ENCODE measurements at regions not wholly inside any gene's neighbourhood (a gene's known extent, or its start where the extent isn't known, plus 50 kb on each side); places are given as distances from the start of the nearest gene placed in this dataset.

GRCh38 chr4:1559896-1560650 is 124.0 kb downstream of the FAM53A start:
- DNase-seq (ENCODE audit: low read depth, low spot score): peak; percentile 70
- in situ Hi-C loops (cut with HindIII; ENCODE audit: low sequenced_read_pairs): no loop called here
- H3K4me3 ChIP-seq (ENCODE audit: low read depth, low read length): no peak overlapping the region
- TF ChIP-seq CTCF (IDR thresholded peaks at IDR 0.05; ENCODE audit: low read depth, low read length): no peak

GRCh38 chr4:1558205-1558604 is 125.9 kb downstream of the FAM53A start:
- TF ChIP-seq CTCF (IDR thresholded peaks at IDR 0.05; ENCODE audit: low read depth, low read length): no peak
- in situ Hi-C loops (cut with HindIII; ENCODE audit: low sequenced_read_pairs): no loop called here
- DNase-seq (ENCODE audit: low read depth, low spot score): no peak
- no peak overlapping the region for H3K4me3 ChIP-seq (ENCODE audit: low read depth, low read length)

GRCh38 chr4:1557221-1557597 is 126.9 kb downstream of the FAM53A start:
- H3K4me3 ChIP-seq (ENCODE audit: low read depth, low read length): no peak overlapping the region
- TF ChIP-seq CTCF (IDR thresholded peaks at IDR 0.05; ENCODE audit: low read depth, low read length): no peak
- in situ Hi-C loops (cut with HindIII; ENCODE audit: low sequenced_read_pairs): no loop called here
- DNase-seq (ENCODE audit: low read depth, low spot score): no peak

- in situ Hi-C loops (cut with HindIII; ENCODE audit: low sequenced_read_pairs): no loop called here
- DNase-seq (ENCODE audit: low read depth, low spot score): no peak
- no peak for TF ChIP-seq CTCF (IDR thresholded peaks at IDR 0.05; ENCODE audit: low read depth, low read length)
- no peak overlapping the region for H3K4me3 ChIP-seq (ENCODE audit: low read depth, low read length)
These were observed 127.4 kb downstream of the FAM53A start for GRCh38 chr4:1556541-1557220.

- H3K4me3 ChIP-seq (ENCODE audit: low read depth, low read length): no peak overlapping the region
- in situ Hi-C loops (cut with HindIII; ENCODE audit: low sequenced_read_pairs): no loop called here
- TF ChIP-seq CTCF (IDR thresholded peaks at IDR 0.05; ENCODE audit: low read depth, low read length): no peak
- no peak for DNase-seq (ENCODE audit: low read depth, low spot score)
These were observed 129.2 kb downstream of the FAM53A start for GRCh38 chr4:1554876-1555265.

GRCh38 chr4:1554246-1554875 is 129.8 kb downstream of the FAM53A start:
- no peak overlapping the region for H3K4me3 ChIP-seq (ENCODE audit: low read depth, low read length)
- no peak for DNase-seq (ENCODE audit: low read depth, low spot score)
- TF ChIP-seq CTCF (IDR thresholded peaks at IDR 0.05; ENCODE audit: low read depth, low read length): no peak
- in situ Hi-C loops (cut with HindIII; ENCODE audit: low sequenced_read_pairs): no loop called here

Measured in astrocyte of the spinal cord (primary cell).